Keratinocyte (primary cell): ENCODE measurements at regions not wholly inside any gene's neighbourhood (a gene's known extent, or its start where the extent isn't known, plus 50 kb on each side); places are given as distances from the start of the nearest gene placed in this dataset.

Experiments used
- CTCF ChIP-seq, 3 experiments: IDR thresholded peaks in 1 of 3; conservative IDR thresholded peaks in 1 of 3; optimal IDR thresholded peaks in 1 of 3; 2 replicates in 2 of 3; 3 replicates in 1 of 3; pipeline versions ENCODE3 to v1.5.1; 2011; ENCODE audit warnings: low read length in 3 of 3, mild to moderate bottlenecking in 3 of 3, moderate library complexity in 2 of 3, control low read depth in 1 of 3, inconsistent platforms in 1 of 3; ENCODE audit not compliant: insufficient read depth in 2 of 3; ENCODE audit errors: extremely low read depth in 1 of 3
- EZH2 ChIP-seq: IDR thresholded peaks from one replicate; pipeline ENCODE4 v1.6.1; 2012; ENCODE audit warnings: inconsistent platforms, mild to moderate bottlenecking, low read length, moderate library complexity

- TF ChIP-seq CTCF (optimal IDR thresholded peaks at IDR 0.05 in 1 of 3, IDR thresholded peaks at IDR 0.05 in 1 of 3, conservative IDR thresholded peaks at IDR 0.05 in 1 of 3; ENCODE audit: extremely low read depth in 1 of 3, insufficient read depth in 2 of 3, low read length in 3 of 3) (peak; percentile 55 to 83 (median 76)), EZH2 (no peak)
Observed at GRCh38 chr7:35906191-35906908, 105.5 kb downstream of the SEPTIN7 start.
